ENCODE measurements at regions not wholly inside any gene's neighbourhood (a gene's known extent, or its start where the extent isn't known, plus 50 kb on each side); places are given as distances from the start of the nearest gene placed in this dataset.

GRCh38 chr4:13260513-13260912 lies 223.6 kb downstream of the RAB28 start:
- Histone ChIP-seq H3K9me3 (no peaks in the 10 kb centered on the region), H3K36me3 (no peaks in the 10 kb centered on the region), H3K4me1 (no peaks in the 10 kb centered on the region), H3K27me3 (ENCODE audit: low read depth) (no peaks in the 10 kb centered on the region), H3K27ac (no peak overlapping the region), H3K4me3 (no peak overlapping the region)
- intact Hi-C loops (cut with DNase I) = no loop called here
- ATAC-seq = no peak
- no peak for DNase-seq
- TF ChIP-seq, protein P1, sequence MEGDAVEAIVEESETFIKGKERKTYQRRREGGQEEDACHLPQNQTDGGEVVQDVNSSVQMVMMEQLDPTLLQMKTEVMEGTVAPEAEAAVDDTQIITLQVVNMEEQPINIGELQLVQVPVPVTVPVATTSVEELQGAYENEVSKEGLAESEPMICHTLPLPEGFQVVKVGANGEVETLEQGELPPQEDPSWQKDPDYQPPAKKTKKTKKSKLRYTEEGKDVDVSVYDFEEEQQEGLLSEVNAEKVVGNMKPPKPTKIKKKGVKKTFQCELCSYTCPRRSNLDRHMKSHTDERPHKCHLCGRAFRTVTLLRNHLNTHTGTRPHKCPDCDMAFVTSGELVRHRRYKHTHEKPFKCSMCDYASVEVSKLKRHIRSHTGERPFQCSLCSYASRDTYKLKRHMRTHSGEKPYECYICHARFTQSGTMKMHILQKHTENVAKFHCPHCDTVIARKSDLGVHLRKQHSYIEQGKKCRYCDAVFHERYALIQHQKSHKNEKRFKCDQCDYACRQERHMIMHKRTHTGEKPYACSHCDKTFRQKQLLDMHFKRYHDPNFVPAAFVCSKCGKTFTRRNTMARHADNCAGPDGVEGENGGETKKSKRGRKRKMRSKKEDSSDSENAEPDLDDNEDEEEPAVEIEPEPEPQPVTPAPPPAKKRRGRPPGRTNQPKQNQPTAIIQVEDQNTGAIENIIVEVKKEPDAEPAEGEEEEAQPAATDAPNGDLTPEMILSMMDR (IDR thresholded peaks at IDR 0.05) = no peak

GRCh38 chr4:13250263-13250662 lies 233.9 kb downstream of the RAB28 start:
- Histone ChIP-seq H3K4me3 (no peak overlapping the region), H3K27me3 (ENCODE audit: low read depth) (no peaks in the 10 kb centered on the region), H3K36me3 (no peaks in the 10 kb centered on the region), H3K9me3 (peaks cover 5% of the 10 kb centered on the region), H3K4me1 (no peaks in the 10 kb centered on the region), H3K27ac (no peak overlapping the region)
- TF ChIP-seq, protein P1 (IDR thresholded peaks at IDR 0.05) = no peak
- ATAC-seq (no peak), DNase-seq (no peak)
- intact Hi-C loops (cut with DNase I) = no loop called here

- no peak overlapping the region for H3K27ac ChIP-seq
- no peaks in the 10 kb centered on the region for H3K27me3 ChIP-seq (ENCODE audit: low read depth)
- TF ChIP-seq, protein P1 (IDR thresholded peaks at IDR 0.05) = no peak
- H3K4me3 ChIP-seq = no peak overlapping the region
- H3K4me1 ChIP-seq = no peaks in the 10 kb centered on the region
- DNase-seq (no peak), ATAC-seq (no peak)
- peaks cover 5% of the 10 kb centered on the region for H3K9me3 ChIP-seq
- intact Hi-C loops (cut with DNase I) = no loop called here
- no peaks in the 10 kb centered on the region for H3K36me3 ChIP-seq
These were observed 235.4 kb downstream of the RAB28 start for GRCh38 chr4:13248621-13249298.

GRCh38 chr4:13246107-13246506 lies 238.0 kb downstream of the RAB28 start:
- Histone ChIP-seq H3K27ac (no peak overlapping the region), H3K27me3 (ENCODE audit: low read depth) (no peaks in the 10 kb centered on the region), H3K4me3 (no peak overlapping the region), H3K36me3 (no peaks in the 10 kb centered on the region), H3K9me3 (peaks cover 5% of the 10 kb centered on the region), H3K4me1 (no peaks in the 10 kb centered on the region)
- TF ChIP-seq, protein P1 (IDR thresholded peaks at IDR 0.05) = no peak
- DNase-seq (no peak), ATAC-seq (no peak)
- intact Hi-C loops (cut with DNase I) = no loop called here

DNA sequence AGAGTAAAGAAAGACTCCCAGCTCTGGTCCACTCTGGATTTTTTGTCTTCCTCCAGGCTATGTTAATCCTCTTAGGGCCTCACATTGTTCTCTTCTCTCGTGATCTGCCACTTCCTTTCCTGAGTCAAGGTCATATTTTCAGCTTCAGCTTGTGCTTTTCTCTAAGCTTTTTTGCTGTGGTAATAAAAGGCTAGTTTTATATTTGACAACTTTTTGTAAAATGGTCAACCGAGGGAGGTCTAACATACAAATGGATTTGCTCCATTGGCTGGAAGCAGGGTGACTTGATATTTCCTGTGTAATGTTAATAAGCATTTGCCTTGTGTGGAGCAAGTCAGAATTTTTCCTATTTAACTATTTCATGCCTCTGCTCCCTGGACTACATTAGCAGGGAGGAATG lies 239.7 kb downstream of the RAB28 start:
- DNase-seq = no peak
- no peak overlapping the region for H3K27ac ChIP-seq
- no peak for ATAC-seq
- no peaks in the 10 kb centered on the region for H3K27me3 ChIP-seq (ENCODE audit: low read depth)
- H3K4me1 ChIP-seq = no peaks in the 10 kb centered on the region
- intact Hi-C loops (cut with DNase I) = no loop called here
- no peaks in the 10 kb centered on the region for H3K36me3 ChIP-seq
- TF ChIP-seq, protein P1 (IDR thresholded peaks at IDR 0.05) = no peak
- H3K9me3 ChIP-seq = peaks cover 5% of the 10 kb centered on the region
- no peak overlapping the region for H3K4me3 ChIP-seq

Data from lower lobe of right lung (tissue), 2 donors.